Left ventricle myocardium superior (tissue), 1 donor: ENCODE measurements at regions not wholly inside any gene's neighbourhood (a gene's known extent, or its start where the extent isn't known, plus 50 kb on each side); places are given as distances from the start of the nearest gene placed in this dataset.

Experiments
- ATAC-seq: fragments of 200-7000 bp; cut with Tn5 transposase; one replicate; pipeline ENCODE4 v1.9.1; 2020; ENCODE audit warnings: mild to moderate bottlenecking, moderate library complexity
- DNase-seq: peaks from one replicate; pipeline ENCODE4 v3.0.0-alpha.2; 2020
- intact Hi-C: fragments of 100-400 bp; cut with micrococcal nuclease; formaldehyde crosslinking; loops from one replicate; pipeline ENCODE4 v1.11.0; 2022
- donor health status: DM: no; HTN: yes; CAD: no; lungs with severe emphysema.

DNA sequence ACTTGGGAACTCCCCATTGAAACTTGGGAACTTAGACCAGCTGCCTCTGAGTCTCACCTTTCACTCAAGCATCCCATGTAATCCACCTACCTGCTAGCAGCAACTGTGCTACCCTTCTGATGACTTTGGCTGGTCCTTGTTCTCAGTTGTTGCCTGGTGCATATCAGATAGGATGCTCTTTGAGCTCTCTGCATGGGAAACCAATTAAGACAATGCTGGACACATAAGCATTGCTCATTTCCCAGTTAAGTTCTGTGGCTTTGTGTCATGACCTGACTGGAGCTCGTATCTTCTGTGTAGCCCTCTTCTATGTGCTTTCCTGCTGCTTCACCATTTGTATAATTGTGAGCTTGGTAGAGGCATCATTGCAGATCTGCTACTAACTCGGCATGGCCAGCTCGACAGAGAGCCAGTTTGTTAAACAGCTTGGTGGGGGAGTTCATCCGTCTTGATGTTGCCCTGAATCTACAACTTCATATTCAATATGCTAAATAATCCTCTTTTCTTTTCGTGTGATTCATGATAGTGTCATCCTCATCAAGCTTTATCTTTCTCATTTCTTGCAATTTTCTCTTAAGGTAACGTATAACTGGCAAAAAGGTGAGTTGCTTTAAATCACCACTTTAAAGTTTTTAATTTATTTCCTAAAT is 447.5 kb upstream of the SLC14A2 start:
- DNase-seq: no peak
- no peak for ATAC-seq
- intact Hi-C loops: no loop called here

DNA sequence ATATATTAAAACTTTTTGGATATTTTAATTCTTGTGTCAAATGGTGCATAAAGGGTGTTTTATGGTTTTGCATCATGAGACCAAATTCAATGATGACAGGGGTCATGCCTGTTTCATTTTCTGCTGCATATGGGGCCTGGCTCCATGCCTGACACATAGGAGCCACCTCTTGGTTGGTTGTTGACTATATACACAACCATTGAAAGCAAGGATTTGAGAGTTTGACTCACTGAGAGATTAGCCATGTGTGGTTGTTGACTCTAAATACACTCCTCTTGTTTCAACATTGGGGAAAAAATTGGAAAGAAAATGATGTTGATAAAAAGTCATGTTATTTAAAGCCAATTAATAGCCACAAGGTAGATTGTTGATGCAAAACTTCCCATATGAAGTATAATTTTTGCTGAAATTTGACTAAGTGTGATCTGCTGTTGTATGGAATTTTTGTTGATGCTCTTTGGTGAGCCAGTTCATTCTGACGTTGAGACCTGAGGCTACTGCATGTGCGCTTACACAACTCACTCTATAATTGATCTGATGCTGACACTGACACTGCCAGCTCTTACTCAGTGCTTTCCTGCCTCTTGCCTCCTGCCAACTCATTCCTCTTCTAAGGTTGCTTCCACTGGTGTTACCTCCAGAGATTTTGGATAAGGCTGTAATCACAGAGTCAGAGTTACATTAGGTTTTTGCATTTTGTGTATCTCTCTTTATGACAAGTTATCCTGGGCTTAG is 446.2 kb upstream of the SLC14A2 start:
- intact Hi-C loops: no loop called here
- no peak for ATAC-seq
- DNase-seq: no peak

DNA sequence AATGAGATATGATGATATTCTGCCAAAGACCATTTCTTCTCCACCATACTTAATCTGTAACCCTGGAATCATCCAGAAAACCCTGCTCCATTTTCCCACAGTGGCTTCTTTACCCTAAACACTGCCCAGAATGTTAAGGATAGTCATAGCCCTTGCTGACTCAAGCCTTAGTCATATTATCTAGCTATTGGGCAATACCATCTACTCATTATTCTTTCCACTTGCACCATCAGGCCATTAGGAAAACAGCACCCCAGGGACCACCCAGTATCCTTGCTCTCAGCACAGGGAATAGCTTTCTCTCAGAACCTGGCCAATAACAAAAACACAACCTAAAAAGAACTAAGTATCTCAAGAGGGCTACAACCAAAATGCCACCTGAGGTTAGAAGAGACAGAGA is 445.7 kb upstream of the SLC14A2 start:
- ATAC-seq: peak; percentile 80

GRCh38 chr18:45171679-45172191 is 443.5 kb upstream of the SLC14A2 start:
- intact Hi-C loops: no loop called here
- peak; percentile 28 for DNase-seq

More for the DNA sequence above, 445.7 kb upstream of the SLC14A2 start:
- intact Hi-C loops: no loop called here
- peak; percentile 29 for DNase-seq

GRCh38 chr18:45173327-45173726 is 441.9 kb upstream of the SLC14A2 start:
- ATAC-seq (no peak), DNase-seq (no peak)
- intact Hi-C loops: no loop called here

More at GRCh38 chr18:45171679-45172191, 443.5 kb upstream of the SLC14A2 start:
- peak; percentile 86 for ATAC-seq

DNA sequence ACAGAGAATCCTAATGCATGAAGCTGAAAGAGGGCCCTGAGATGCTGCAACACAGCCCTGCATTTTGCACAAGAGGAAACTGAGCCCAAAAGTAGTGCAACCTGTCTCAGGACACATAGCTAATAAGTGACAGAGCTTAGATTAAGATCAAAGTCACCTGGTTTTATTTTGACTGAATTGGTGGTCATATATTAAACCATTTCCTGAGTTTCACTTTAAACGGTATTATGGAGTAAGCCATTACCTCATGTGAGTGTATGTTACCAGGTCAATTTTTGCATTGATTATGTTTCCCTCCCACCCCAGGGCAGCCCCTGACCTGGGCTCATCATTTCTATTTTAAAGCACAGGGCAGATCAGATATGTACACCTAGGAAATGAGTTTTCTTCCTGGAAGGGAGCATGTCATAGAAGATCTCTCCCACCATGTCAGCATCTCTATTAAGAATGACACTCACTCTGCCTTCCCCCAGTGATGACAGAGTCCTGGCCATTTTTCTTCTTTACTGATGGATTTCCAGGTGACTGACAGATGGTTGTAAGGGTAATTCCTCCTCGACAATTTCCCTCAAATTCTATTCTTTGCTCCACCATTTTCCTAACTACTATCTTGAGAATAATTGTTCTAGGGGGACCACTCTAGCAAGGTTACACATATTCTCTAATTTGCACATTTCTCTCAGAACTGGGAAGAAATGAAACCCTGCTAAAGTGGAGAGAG is 441.3 kb upstream of the SLC14A2 start:
- no peak for ATAC-seq
- intact Hi-C loops: no loop called here
- no peak for DNase-seq

- no peak for DNase-seq
- intact Hi-C loops: no loop called here
- no peak for ATAC-seq
Observed at GRCh38 chr18:45174629-45175136, 440.6 kb upstream of the SLC14A2 start.

DNA sequence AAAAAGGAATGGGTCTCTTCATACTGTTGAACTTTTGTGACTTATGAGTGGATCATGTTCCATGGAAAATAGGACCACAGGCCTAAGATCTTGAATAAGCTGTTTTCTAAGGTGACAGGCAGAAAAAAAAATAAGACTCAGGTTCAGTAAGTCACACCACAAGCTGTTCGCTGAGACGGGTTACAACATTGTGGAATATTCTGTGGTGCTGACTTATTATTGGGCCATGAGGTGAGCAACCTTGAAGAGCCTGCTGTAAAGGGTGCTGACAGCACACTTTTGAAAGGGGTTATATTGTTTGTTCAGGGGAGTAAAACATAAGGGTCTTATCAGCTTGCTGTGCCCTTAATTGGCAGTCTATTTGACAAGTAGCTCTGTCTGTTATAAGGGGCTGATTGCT is 439.8 kb upstream of the SLC14A2 start:
- intact Hi-C loops: no loop called here
- DNase-seq (no peak), ATAC-seq (no peak)

GRCh38 chr18:45186832-45187231 is 428.4 kb upstream of the SLC14A2 start:
- DNase-seq: no peak
- intact Hi-C loops: no loop called here
- ATAC-seq: no peak

DNA sequence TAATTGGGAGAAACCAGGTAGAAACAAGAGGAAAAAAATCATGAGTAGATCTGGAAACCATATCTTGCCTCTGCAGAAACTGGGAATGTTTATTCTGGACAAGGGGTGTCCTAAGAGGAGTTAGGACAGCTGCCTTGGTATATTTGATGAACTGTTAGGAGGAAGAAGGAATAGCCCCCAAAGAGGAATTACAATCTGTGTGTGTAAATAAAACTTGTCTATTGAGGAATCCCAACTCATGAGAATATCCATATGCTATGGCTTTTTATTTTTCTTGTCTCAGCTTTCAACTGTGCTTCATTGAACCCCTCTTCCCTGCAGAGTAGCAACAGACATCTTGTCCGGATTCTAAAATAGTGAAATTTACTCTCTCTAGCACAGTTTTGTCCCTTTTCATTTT is 423.5 kb upstream of the SLC14A2 start:
- intact Hi-C loops: no loop called here
- DNase-seq: no peak
- ATAC-seq: no peak

GRCh38 chr18:45197526-45197970 is 417.7 kb upstream of the SLC14A2 start:
- no peak for DNase-seq
- intact Hi-C loops: no loop called here
- ATAC-seq: no peak

- no peak for DNase-seq
- intact Hi-C loops: no loop called here
- ATAC-seq: no peak
Observed at GRCh38 chr18:45198526-45198925, 416.8 kb upstream of the SLC14A2 start.

DNA sequence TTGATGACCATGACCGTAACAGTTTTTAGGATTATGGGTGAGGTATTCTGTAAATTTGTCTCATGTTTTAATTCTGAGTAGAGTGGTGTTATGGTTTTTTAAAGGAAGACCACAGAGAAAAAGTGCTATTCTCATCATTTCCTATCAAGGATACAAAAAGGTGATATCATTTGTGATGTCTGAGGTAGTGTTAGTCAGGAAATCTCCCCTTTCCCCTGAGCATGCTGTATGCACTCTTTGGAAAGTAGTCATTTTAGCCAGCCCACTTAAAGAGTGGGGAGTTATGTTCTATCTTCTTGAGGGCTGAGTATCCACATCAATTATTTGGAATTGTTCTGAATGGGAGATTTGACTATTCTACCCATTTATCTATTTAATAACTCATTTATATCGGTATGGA is 414.2 kb upstream of the SLC14A2 start:
- ATAC-seq: no peak
- intact Hi-C loops: no loop called here

GRCh38 chr18:45201489-45201888 is 413.8 kb upstream of the SLC14A2 start:
- intact Hi-C loops: no loop called here
- ATAC-seq (no peak), DNase-seq (no peak)

More for the DNA sequence above, 414.2 kb upstream of the SLC14A2 start:
- DNase-seq: no peak

- DNase-seq (no peak), ATAC-seq (no peak)
- intact Hi-C loops: no loop called here
Observed at GRCh38 chr18:45202061-45202460, 413.2 kb upstream of the SLC14A2 start.

GRCh38 chr18:45203677-45204076 is 411.6 kb upstream of the SLC14A2 start:
- intact Hi-C loops: no loop called here
- DNase-seq (no peak), ATAC-seq (no peak)

DNA sequence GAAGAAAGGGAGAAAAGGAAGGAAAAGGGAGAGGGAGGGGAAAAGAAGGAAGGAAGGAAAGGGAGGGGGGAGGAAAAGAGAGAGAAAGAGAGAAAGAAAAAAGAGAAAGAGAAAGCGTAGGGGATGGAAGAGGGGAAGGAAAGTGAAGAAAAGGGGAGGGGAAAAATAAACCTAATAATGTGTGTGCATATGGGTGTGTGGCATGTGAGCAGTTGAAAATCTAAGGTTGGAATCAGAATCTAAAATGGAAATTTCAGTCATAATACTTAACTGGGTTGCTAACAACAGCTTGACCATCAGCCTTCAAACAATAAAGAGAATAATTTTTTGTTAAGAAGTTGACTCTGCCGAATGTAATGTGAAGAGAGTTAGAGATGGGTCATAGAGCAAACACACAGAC is 407.9 kb upstream of the SLC14A2 start:
- intact Hi-C loops: no loop called here
- ATAC-seq (no peak), DNase-seq (no peak)

DNA sequence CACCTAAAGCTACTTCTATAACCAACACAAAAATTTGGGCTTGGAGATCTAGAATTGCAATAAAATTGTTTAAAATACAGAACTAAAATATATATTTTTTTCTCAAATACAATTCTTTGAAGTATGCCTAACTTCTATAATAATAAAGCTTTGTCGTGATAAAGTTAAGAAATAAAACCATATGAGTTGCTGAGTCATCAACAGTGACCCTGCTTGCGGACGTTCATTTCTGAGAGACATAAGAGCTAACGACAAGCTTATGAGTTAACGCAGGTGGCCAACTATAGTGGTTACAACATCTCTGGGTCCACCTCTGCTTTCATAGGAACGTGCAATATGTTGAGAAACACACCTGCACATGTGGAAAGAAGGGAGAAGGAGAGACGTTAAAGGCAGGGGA is 407.1 kb upstream of the SLC14A2 start:
- intact Hi-C loops: no loop called here
- ATAC-seq (no peak), DNase-seq (no peak)

GRCh38 chr18:45212181-45213039 is 402.9 kb upstream of the SLC14A2 start:
- intact Hi-C loops: loop anchor here (10.0 kb wide), 1 partner anchor 538 kb away; no protein-coding TSS in a partner anchor
- DNase-seq: peak; percentile 81
- ATAC-seq: peak; percentile 98
